ENCODE measurements at regions not wholly inside any gene's neighbourhood (a gene's known extent, or its start where the extent isn't known, plus 50 kb on each side); places are given as distances from the start of the nearest gene placed in this dataset.

- TF ChIP-seq PPARA (CRISPR knock-in tag; IDR thresholded peaks at IDR 0.05; ENCODE audit: borderline replicate concordance) (no peak), ARNTL (CRISPR knock-in tag; IDR thresholded peaks at IDR 0.05; ENCODE audit: borderline replicate concordance, low read depth) (no peak), ZFP3 (CRISPR knock-in tag; IDR thresholded peaks at IDR 0.05) (no peak), CSDC2 (CRISPR knock-in tag; IDR thresholded peaks at IDR 0.05) (no peak), ISL1 (CRISPR knock-in tag; IDR thresholded peaks at IDR 0.05) (no peak), BACH2 (CRISPR knock-in tag; IDR thresholded peaks at IDR 0.05; ENCODE audit: borderline replicate concordance) (no peak), ZFP30 (CRISPR knock-in tag; IDR thresholded peaks at IDR 0.05) (no peak), ZNF565 (CRISPR knock-in tag; conservative IDR thresholded peaks at IDR 0.05; ENCODE audit: low read depth) (no peak)
- TF ChIP-seq, protein P1, sequence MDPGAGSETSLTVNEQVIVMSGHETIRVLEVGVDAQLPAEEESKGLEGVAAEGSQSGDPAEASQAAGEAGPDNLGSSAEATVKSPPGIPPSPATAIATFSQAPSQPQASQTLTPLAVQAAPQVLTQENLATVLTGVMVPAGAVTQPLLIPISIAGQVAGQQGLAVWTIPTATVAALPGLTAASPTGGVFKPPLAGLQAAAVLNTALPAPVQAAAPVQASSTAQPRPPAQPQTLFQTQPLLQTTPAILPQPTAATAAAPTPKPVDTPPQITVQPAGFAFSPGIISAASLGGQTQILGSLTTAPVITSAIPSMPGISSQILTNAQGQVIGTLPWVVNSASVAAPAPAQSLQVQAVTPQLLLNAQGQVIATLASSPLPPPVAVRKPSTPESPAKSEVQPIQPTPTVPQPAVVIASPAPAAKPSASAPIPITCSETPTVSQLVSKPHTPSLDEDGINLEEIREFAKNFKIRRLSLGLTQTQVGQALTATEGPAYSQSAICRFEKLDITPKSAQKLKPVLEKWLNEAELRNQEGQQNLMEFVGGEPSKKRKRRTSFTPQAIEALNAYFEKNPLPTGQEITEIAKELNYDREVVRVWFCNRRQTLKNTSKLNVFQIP (CRISPR knock-in tag; IDR thresholded peaks at IDR 0.05; ENCODE audit: borderline replicate concordance, low read depth) = no peak
- no peak for ATAC-seq
Observed at GRCh38 chr11:87675993-87676392, 499.2 kb downstream of the RAB38 start.

- no peak for TF ChIP-seq ZNF70 (CRISPR knock-in tag; IDR thresholded peaks at IDR 0.05)
- no peak for TF ChIP-seq ARNTL (CRISPR knock-in tag; IDR thresholded peaks at IDR 0.05; ENCODE audit: borderline replicate concordance, low read depth)
- TF ChIP-seq ZFP3 (CRISPR knock-in tag; IDR thresholded peaks at IDR 0.05) = no peak
- no peak for TF ChIP-seq OSR1 (CRISPR knock-in tag; IDR thresholded peaks at IDR 0.05)
- TF ChIP-seq ZFP30 (CRISPR knock-in tag; IDR thresholded peaks at IDR 0.05) = no peak
- TF ChIP-seq TSHZ2 (CRISPR knock-in tag; IDR thresholded peaks at IDR 0.05) = no peak
- no peak for TF ChIP-seq ESRRG (CRISPR knock-in tag; IDR thresholded peaks at IDR 0.05)
- TF ChIP-seq TOX (CRISPR knock-in tag; IDR thresholded peaks at IDR 0.05; ENCODE audit: borderline replicate concordance) = no peak
- no peak for TF ChIP-seq RARB (CRISPR knock-in tag; IDR thresholded peaks at IDR 0.05)
- no peak for TF ChIP-seq ZNF8 (CRISPR knock-in tag; IDR thresholded peaks at IDR 0.05)
- TF ChIP-seq, protein P2, sequence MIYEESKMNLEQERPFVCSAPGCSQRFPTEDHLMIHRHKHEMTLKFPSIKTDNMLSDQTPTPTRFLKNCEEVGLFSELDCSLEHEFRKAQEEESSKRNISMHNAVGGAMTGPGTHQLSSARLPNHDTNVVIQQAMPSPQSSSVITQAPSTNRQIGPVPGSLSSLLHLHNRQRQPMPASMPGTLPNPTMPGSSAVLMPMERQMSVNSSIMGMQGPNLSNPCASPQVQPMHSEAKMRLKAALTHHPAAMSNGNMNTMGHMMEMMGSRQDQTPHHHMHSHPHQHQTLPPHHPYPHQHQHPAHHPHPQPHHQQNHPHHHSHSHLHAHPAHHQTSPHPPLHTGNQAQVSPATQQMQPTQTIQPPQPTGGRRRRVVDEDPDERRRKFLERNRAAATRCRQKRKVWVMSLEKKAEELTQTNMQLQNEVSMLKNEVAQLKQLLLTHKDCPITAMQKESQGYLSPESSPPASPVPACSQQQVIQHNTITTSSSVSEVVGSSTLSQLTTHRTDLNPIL (CRISPR knock-in tag; IDR thresholded peaks at IDR 0.05; ENCODE audit: low read depth) = no peak
- TF ChIP-seq PATZ1 (CRISPR knock-in tag; IDR thresholded peaks at IDR 0.05; ENCODE audit: borderline replicate concordance) = no peak
- TF ChIP-seq SNAI2 (CRISPR knock-in tag; IDR thresholded peaks at IDR 0.05) = no peak
Observed at GRCh38 chr11:87666730-87667129, 508.5 kb downstream of the RAB38 start.

GRCh38 chr11:87662287-87662686 is 513.0 kb downstream of the RAB38 start:
- TF ChIP-seq TCF4 (CRISPR knock-in tag; IDR thresholded peaks at IDR 0.05; ENCODE audit: borderline replicate concordance) = no peak
- TF ChIP-seq RARB (CRISPR knock-in tag; IDR thresholded peaks at IDR 0.05) = no peak
- TF ChIP-seq ZFP30 (CRISPR knock-in tag; IDR thresholded peaks at IDR 0.05) = no peak
- no peak for TF ChIP-seq PPARA (CRISPR knock-in tag; IDR thresholded peaks at IDR 0.05; ENCODE audit: borderline replicate concordance)
- TF ChIP-seq ARNTL (CRISPR knock-in tag; IDR thresholded peaks at IDR 0.05; ENCODE audit: borderline replicate concordance, low read depth) = no peak
- TF ChIP-seq ESRRG (CRISPR knock-in tag; IDR thresholded peaks at IDR 0.05) = no peak
- TF ChIP-seq GLIS3 (CRISPR knock-in tag; IDR thresholded peaks at IDR 0.05) = no peak
- no peak for TF ChIP-seq ZC3H10 (CRISPR knock-in tag; IDR thresholded peaks at IDR 0.05)
- TF ChIP-seq OSR1 (CRISPR knock-in tag; IDR thresholded peaks at IDR 0.05) = no peak
- TF ChIP-seq, protein P1 (CRISPR knock-in tag; IDR thresholded peaks at IDR 0.05; ENCODE audit: borderline replicate concordance, low read depth) = no peak
- no peak for TF ChIP-seq ZFP3 (CRISPR knock-in tag; IDR thresholded peaks at IDR 0.05)
- ATAC-seq = no peak

More at GRCh38 chr11:87666730-87667129, 508.5 kb downstream of the RAB38 start:
- ATAC-seq = no peak
